ENCODE measurements at regions not wholly inside any gene's neighbourhood (a gene's known extent, or its start where the extent isn't known, plus 50 kb on each side); places are given as distances from the start of the nearest gene placed in this dataset.

- in situ Hi-C loops (cut with MboI; ENCODE audit: low pct_unique_long_range_greater_than_20kb, low sequenced_read_pairs, unreplicated experiment), result no loop called here
- TF ChIP-seq, protein P1, sequence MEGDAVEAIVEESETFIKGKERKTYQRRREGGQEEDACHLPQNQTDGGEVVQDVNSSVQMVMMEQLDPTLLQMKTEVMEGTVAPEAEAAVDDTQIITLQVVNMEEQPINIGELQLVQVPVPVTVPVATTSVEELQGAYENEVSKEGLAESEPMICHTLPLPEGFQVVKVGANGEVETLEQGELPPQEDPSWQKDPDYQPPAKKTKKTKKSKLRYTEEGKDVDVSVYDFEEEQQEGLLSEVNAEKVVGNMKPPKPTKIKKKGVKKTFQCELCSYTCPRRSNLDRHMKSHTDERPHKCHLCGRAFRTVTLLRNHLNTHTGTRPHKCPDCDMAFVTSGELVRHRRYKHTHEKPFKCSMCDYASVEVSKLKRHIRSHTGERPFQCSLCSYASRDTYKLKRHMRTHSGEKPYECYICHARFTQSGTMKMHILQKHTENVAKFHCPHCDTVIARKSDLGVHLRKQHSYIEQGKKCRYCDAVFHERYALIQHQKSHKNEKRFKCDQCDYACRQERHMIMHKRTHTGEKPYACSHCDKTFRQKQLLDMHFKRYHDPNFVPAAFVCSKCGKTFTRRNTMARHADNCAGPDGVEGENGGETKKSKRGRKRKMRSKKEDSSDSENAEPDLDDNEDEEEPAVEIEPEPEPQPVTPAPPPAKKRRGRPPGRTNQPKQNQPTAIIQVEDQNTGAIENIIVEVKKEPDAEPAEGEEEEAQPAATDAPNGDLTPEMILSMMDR (IDR thresholded peaks at IDR 0.05; ENCODE audit: extremely low read depth, insufficient read depth, missing control alignments), result no peak
- DNase-seq (ENCODE audit: low spot score), result no peak
Observed at GRCh38 chr1:238649200-238649599, 737.2 kb upstream of the CHRM3 start.

DNA sequence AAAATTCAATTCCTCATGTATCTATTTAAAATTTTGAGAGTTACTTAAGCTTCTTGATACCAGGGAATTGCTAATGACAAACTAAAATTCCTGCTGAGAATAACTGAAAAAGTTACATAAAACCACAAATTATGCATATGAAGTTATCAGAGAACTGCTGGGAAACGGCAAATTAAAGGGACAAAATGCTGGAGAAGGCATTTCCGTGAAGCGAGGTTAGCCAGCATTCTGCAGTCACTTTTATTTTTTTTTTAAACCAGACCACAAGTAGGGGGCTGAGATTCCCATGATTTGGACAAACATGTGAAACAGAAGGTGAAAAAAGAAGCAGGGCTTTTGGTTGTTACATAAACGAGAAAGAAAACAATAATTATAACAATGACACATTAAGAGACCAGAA is 737.6 kb upstream of the CHRM3 start:
- in situ Hi-C loops (cut with MboI; ENCODE audit: low pct_unique_long_range_greater_than_20kb, low sequenced_read_pairs, unreplicated experiment), result no loop called here
- DNase-seq (ENCODE audit: low spot score), result no peak
- TF ChIP-seq, protein P1 (IDR thresholded peaks at IDR 0.05; ENCODE audit: extremely low read depth, insufficient read depth, missing control alignments), result no peak

- in situ Hi-C loops (cut with MboI; ENCODE audit: low pct_unique_long_range_greater_than_20kb, low sequenced_read_pairs, unreplicated experiment), result no loop called here
- TF ChIP-seq, protein P1 (IDR thresholded peaks at IDR 0.05; ENCODE audit: extremely low read depth, insufficient read depth, missing control alignments), result no peak
- no peak for DNase-seq (ENCODE audit: low spot score)
Observed at GRCh38 chr1:238648296-238648695, 738.1 kb upstream of the CHRM3 start.

DNA sequence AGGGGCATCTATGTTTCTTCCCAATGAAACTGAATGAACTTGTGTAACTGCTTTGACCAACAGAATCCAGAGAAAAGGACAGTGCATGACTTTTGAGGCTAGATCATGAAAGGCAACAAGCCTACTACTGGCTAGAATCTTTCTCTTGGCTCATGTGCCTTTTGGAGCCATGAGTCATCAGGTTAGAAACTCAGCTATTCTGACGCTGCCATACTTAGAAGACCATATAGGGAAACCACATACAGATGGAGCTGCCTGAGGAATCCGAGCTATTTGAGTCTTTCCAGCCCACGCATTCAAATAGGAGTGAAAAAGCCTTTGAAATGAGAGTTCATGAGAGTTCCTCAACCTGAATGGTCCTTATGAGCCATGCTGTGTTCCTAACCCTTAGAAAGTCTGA is 738.5 kb upstream of the CHRM3 start:
- in situ Hi-C loops (cut with MboI; ENCODE audit: low pct_unique_long_range_greater_than_20kb, low sequenced_read_pairs, unreplicated experiment), result no loop called here
- DNase-seq (ENCODE audit: low spot score), result no peak
- TF ChIP-seq, protein P1 (IDR thresholded peaks at IDR 0.05; ENCODE audit: extremely low read depth, insufficient read depth, missing control alignments), result no peak

GRCh38 chr1:238642231-238642630 is 744.1 kb upstream of the CHRM3 start:
- TF ChIP-seq, protein P1 (IDR thresholded peaks at IDR 0.05; ENCODE audit: extremely low read depth, insufficient read depth, missing control alignments), result no peak
- in situ Hi-C loops (cut with MboI; ENCODE audit: low pct_unique_long_range_greater_than_20kb, low sequenced_read_pairs, unreplicated experiment), result no loop called here
- no peak for DNase-seq (ENCODE audit: low spot score)

- in situ Hi-C loops (cut with MboI; ENCODE audit: low pct_unique_long_range_greater_than_20kb, low sequenced_read_pairs, unreplicated experiment), result no loop called here
- TF ChIP-seq, protein P1 (IDR thresholded peaks at IDR 0.05; ENCODE audit: extremely low read depth, insufficient read depth, missing control alignments), result no peak
- no peak for DNase-seq (ENCODE audit: low spot score)
Observed at GRCh38 chr1:238639861-238640260, 746.5 kb upstream of the CHRM3 start.

- in situ Hi-C loops (cut with MboI; ENCODE audit: low pct_unique_long_range_greater_than_20kb, low sequenced_read_pairs, unreplicated experiment), result no loop called here
- TF ChIP-seq, protein P1 (IDR thresholded peaks at IDR 0.05; ENCODE audit: extremely low read depth, insufficient read depth, missing control alignments), result no peak
- no peak for DNase-seq (ENCODE audit: low spot score)
Observed at GRCh38 chr1:238628110-238628509, 737.4 kb upstream of the ZP4 start.
